ENCODE measurements at regions not wholly inside any gene's neighbourhood (a gene's known extent, or its start where the extent isn't known, plus 50 kb on each side); places are given as distances from the start of the nearest gene placed in this dataset.
"Not testable (repeated sequence)": the region's sequence is repeated elsewhere in the genome, so short reads cannot be mapped to it uniquely, and the experiment has no call there.

GRCh38 chr4:170398218-170398617 is 308.5 kb upstream of the AADAT start:
- no peaks in the 10 kb centered on the region for H3K27me3 ChIP-seq (ENCODE audit: control insufficient read depth, insufficient read depth, low read length)
- no peaks in the 10 kb centered on the region for H3K9me3 ChIP-seq (ENCODE audit: control insufficient read depth, low read depth, low read length)
- no peaks in the 10 kb centered on the region for H3K4me1 ChIP-seq (ENCODE audit: control insufficient read depth, low read depth, low read length)
- no peaks in the 10 kb centered on the region for H3K36me3 ChIP-seq (ENCODE audit: control insufficient read depth, low read depth, low read length)
- H3K9ac ChIP-seq (ENCODE audit: low read length), result no peak overlapping the region
- H3K4me3 ChIP-seq (ENCODE audit: low read length), result no peak overlapping the region
- H3K27ac ChIP-seq (ENCODE audit: low read length), result no peak overlapping the region

GRCh38 chr4:170395773-170396172 is 306.0 kb upstream of the AADAT start:
- H3K27me3 ChIP-seq (ENCODE audit: control insufficient read depth, insufficient read depth, low read length), result no peaks in the 10 kb centered on the region
- no peaks in the 10 kb centered on the region for H3K36me3 ChIP-seq (ENCODE audit: control insufficient read depth, low read depth, low read length)
- no peak overlapping the region for H3K9ac ChIP-seq (ENCODE audit: low read length)
- no peak overlapping the region for H3K4me3 ChIP-seq (ENCODE audit: low read length)
- H3K27ac ChIP-seq (ENCODE audit: low read length), result no peak overlapping the region
- no peaks in the 10 kb centered on the region for H3K9me3 ChIP-seq (ENCODE audit: control insufficient read depth, low read depth, low read length)
- no peaks in the 10 kb centered on the region for H3K4me1 ChIP-seq (ENCODE audit: control insufficient read depth, low read depth, low read length)

- H3K4me3 ChIP-seq (ENCODE audit: low read length), result no peak overlapping the region
- no peak overlapping the region for H3K27ac ChIP-seq (ENCODE audit: low read length)
Measured at GRCh38 chr4:170391066-170391740, 301.4 kb upstream of the AADAT start.

GRCh38 chr4:170389411-170389810 is 299.7 kb upstream of the AADAT start:
- Histone ChIP-seq H3K27me3 (ENCODE audit: control insufficient read depth, insufficient read depth, low read length) (no peaks in the 10 kb centered on the region), H3K9ac (ENCODE audit: low read length) (no peak overlapping the region), H3K4me1 (ENCODE audit: control insufficient read depth, low read depth, low read length) (no peaks in the 10 kb centered on the region), H3K27ac (ENCODE audit: low read length) (no peak overlapping the region), H3K9me3 (ENCODE audit: control insufficient read depth, low read depth, low read length) (no peaks in the 10 kb centered on the region), H3K36me3 (ENCODE audit: control insufficient read depth, low read depth, low read length) (no peaks in the 10 kb centered on the region), H3K4me3 (ENCODE audit: low read length) (no peak overlapping the region)

More at GRCh38 chr4:170391066-170391740, 301.4 kb upstream of the AADAT start:
- Histone ChIP-seq H3K36me3 (ENCODE audit: control insufficient read depth, low read depth, low read length) (no peaks in the 10 kb centered on the region), H3K9me3 (ENCODE audit: control insufficient read depth, low read depth, low read length) (no peaks in the 10 kb centered on the region), H3K4me1 (ENCODE audit: control insufficient read depth, low read depth, low read length) (no peaks in the 10 kb centered on the region), H3K9ac (ENCODE audit: low read length) (no peak overlapping the region), H3K27me3 (ENCODE audit: control insufficient read depth, insufficient read depth, low read length) (no peaks in the 10 kb centered on the region)

DNA sequence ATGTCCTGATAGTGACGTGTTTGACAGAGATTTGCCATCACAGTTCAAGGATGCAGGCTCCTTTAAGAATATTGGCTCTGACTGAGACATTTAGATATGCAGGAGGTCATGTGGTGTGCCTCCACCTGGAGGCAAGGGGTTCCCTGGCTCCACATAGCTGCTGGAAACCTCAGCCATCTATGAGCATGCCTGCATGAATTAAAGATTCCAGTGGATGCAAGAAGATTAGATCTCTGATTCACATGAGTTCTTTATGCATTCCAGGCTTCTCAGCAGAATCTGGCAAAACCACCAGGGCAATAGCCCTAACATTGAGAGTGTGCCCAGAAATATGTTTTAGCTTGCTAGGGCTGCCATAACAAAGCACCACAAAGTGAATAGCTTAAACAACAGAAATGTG is 298.5 kb upstream of the AADAT start:
- Histone ChIP-seq H3K4me1 (ENCODE audit: control insufficient read depth, low read depth, low read length) (no peaks in the 10 kb centered on the region), H3K4me3 (ENCODE audit: low read length) (no peak overlapping the region), H3K9me3 (ENCODE audit: control insufficient read depth, low read depth, low read length) (no peaks in the 10 kb centered on the region), H3K9ac (ENCODE audit: low read length) (no peak overlapping the region), H3K27me3 (ENCODE audit: control insufficient read depth, insufficient read depth, low read length) (no peaks in the 10 kb centered on the region), H3K27ac (ENCODE audit: low read length) (no peak overlapping the region), H3K36me3 (ENCODE audit: control insufficient read depth, low read depth, low read length) (no peaks in the 10 kb centered on the region)

GRCh38 chr4:170386971-170387370 is 297.2 kb upstream of the AADAT start:
- Histone ChIP-seq H3K4me1 (ENCODE audit: control insufficient read depth, low read depth, low read length) (no peaks in the 10 kb centered on the region), H3K36me3 (ENCODE audit: control insufficient read depth, low read depth, low read length) (no peaks in the 10 kb centered on the region), H3K9ac (ENCODE audit: low read length) (no peak overlapping the region), H3K9me3 (ENCODE audit: control insufficient read depth, low read depth, low read length) (no peaks in the 10 kb centered on the region), H3K27ac (ENCODE audit: low read length) (no peak overlapping the region), H3K27me3 (ENCODE audit: control insufficient read depth, insufficient read depth, low read length) (no peaks in the 10 kb centered on the region), H3K4me3 (ENCODE audit: low read length) (no peak overlapping the region)

GRCh38 chr4:170386511-170386910 is 296.8 kb upstream of the AADAT start:
- no peaks in the 10 kb centered on the region for H3K9me3 ChIP-seq (ENCODE audit: control insufficient read depth, low read depth, low read length)
- no peak overlapping the region for H3K9ac ChIP-seq (ENCODE audit: low read length)
- H3K36me3 ChIP-seq (ENCODE audit: control insufficient read depth, low read depth, low read length), result no peaks in the 10 kb centered on the region
- no peaks in the 10 kb centered on the region for H3K4me1 ChIP-seq (ENCODE audit: control insufficient read depth, low read depth, low read length)
- no peak overlapping the region for H3K4me3 ChIP-seq (ENCODE audit: low read length)
- no peak overlapping the region for H3K27ac ChIP-seq (ENCODE audit: low read length)
- no peaks in the 10 kb centered on the region for H3K27me3 ChIP-seq (ENCODE audit: control insufficient read depth, insufficient read depth, low read length)

DNA sequence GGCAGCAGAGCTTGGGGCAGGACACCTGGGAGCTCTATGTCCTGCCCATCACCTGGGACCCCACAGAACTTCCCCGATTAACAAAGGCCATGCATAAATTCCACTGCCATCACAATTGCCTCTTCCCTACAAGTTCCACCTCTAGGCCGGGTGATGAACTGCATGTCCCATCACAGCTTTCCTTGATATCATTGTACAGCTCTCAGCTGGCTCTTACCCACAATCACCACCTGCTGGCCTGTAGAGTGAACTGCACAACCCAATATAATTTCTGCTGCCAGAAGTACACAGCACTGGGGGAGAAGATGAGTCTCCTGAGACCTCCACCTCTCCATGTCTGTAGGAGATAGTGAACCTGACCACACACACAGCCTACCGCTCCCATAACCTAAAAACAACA is 285.0 kb upstream of the AADAT start:
- H3K4me3 ChIP-seq (ENCODE audit: low read length), result no peak overlapping the region
- no peaks in the 10 kb centered on the region for H3K36me3 ChIP-seq (ENCODE audit: control insufficient read depth, low read depth, low read length)
- no peaks in the 10 kb centered on the region for H3K4me1 ChIP-seq (ENCODE audit: control insufficient read depth, low read depth, low read length)
- H3K9me3 ChIP-seq (ENCODE audit: control insufficient read depth, low read depth, low read length), result no peaks in the 10 kb centered on the region
- H3K27ac ChIP-seq (ENCODE audit: low read length), result no peak overlapping the region
- no peaks in the 10 kb centered on the region for H3K27me3 ChIP-seq (ENCODE audit: control insufficient read depth, insufficient read depth, low read length)
- no peak overlapping the region for H3K9ac ChIP-seq (ENCODE audit: low read length)

DNA sequence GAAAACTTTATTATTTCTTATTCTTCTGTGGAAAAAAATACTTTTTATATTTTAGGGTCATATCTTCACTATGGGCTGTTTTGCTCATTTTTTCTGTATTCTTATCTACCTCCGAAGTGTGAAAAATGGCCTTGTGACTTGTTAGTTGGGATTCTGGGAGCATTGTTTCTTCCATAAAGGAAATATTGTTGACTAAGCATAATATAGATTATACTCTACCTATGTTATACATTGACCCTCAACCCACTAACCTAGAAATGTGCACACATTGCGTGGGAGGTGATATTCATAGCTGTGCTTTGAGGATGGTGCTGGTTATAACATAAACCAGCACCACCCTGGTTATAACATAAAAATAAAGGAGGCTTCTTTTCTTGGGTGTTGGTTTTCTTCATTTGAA is 259.2 kb upstream of the AADAT start:
- H3K36me3 ChIP-seq (ENCODE audit: control insufficient read depth, low read depth, low read length), result no peaks in the 10 kb centered on the region
- H3K4me3 ChIP-seq (ENCODE audit: low read length), result no peak overlapping the region
- no peaks in the 10 kb centered on the region for H3K4me1 ChIP-seq (ENCODE audit: control insufficient read depth, low read depth, low read length)
- H3K27ac ChIP-seq (ENCODE audit: low read length), result no peak overlapping the region
- no peaks in the 10 kb centered on the region for H3K27me3 ChIP-seq (ENCODE audit: control insufficient read depth, insufficient read depth, low read length)
- no peak overlapping the region for H3K9ac ChIP-seq (ENCODE audit: low read length)
- H3K9me3 ChIP-seq (ENCODE audit: control insufficient read depth, low read depth, low read length), result peaks cover 5% of the 10 kb centered on the region

GRCh38 chr4:170347191-170347590 is 257.4 kb upstream of the AADAT start:
- H3K9me3 ChIP-seq (ENCODE audit: control insufficient read depth, low read depth, low read length); H3K9ac ChIP-seq (ENCODE audit: low read length); H3K27ac ChIP-seq (ENCODE audit: low read length); H3K4me1 ChIP-seq (ENCODE audit: control insufficient read depth, low read depth, low read length); H3K4me3 ChIP-seq (ENCODE audit: low read length); H3K27me3 ChIP-seq (ENCODE audit: control insufficient read depth, insufficient read depth, low read length); H3K36me3 ChIP-seq (ENCODE audit: control insufficient read depth, low read depth, low read length): not testable (repeated sequence)

DNA sequence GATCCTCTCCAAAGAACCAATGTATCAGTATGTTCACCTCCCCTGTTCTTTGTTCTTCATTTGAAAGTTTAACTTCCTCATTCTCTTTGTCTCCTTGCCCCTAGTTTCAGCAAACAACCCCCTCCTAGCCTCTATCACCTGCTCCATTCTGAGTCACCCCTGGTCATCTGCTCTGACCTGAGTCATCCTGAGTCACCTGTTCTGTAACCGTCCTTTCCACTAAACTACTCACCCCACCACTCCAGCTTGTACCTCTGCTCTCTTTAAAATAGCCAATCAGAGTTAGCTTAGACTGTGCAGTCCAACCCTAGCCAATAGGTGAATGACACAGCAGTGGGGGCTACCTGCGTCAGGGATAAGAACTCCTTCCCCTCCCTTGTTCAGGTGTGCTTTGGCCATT is 249.8 kb upstream of the AADAT start:
- no peaks in the 10 kb centered on the region for H3K4me1 ChIP-seq (ENCODE audit: control insufficient read depth, low read depth, low read length)
- H3K27ac ChIP-seq (ENCODE audit: low read length), result no peak overlapping the region
- H3K27me3 ChIP-seq (ENCODE audit: control insufficient read depth, insufficient read depth, low read length), result no peaks in the 10 kb centered on the region
- no peaks in the 10 kb centered on the region for H3K36me3 ChIP-seq (ENCODE audit: control insufficient read depth, low read depth, low read length)
- no peak overlapping the region for H3K9ac ChIP-seq (ENCODE audit: low read length)
- no peak overlapping the region for H3K4me3 ChIP-seq (ENCODE audit: low read length)
- H3K9me3 ChIP-seq (ENCODE audit: control insufficient read depth, low read depth, low read length), result peaks cover 5% of the 10 kb centered on the region

GRCh38 chr4:170336238-170336775 is 246.6 kb upstream of the AADAT start:
- H3K27me3 ChIP-seq (ENCODE audit: control insufficient read depth, insufficient read depth, low read length), result no peaks in the 10 kb centered on the region
- no peak overlapping the region for H3K9ac ChIP-seq (ENCODE audit: low read length)
- no peak overlapping the region for H3K4me3 ChIP-seq (ENCODE audit: low read length)
- H3K36me3 ChIP-seq (ENCODE audit: control insufficient read depth, low read depth, low read length), result no peaks in the 10 kb centered on the region
- H3K27ac ChIP-seq (ENCODE audit: low read length), result no peak overlapping the region
- H3K4me1 ChIP-seq (ENCODE audit: control insufficient read depth, low read depth, low read length), result no peaks in the 10 kb centered on the region
- H3K9me3 ChIP-seq (ENCODE audit: control insufficient read depth, low read depth, low read length), result peaks cover 5% of the 10 kb centered on the region

Data from iPS-18a (cell line).